Activated gamma-delta T cell (primary cell): ENCODE measurements at regions not wholly inside any gene's neighbourhood (a gene's known extent, or its start where the extent isn't known, plus 50 kb on each side); places are given as distances from the start of the nearest gene placed in this dataset.

Source experiments
- DNase-seq: peaks from one replicate; lab custom pipeline; 2025; lab: John Stamatoyannopoulos, UW

- no peak for DNase-seq
Measured at GRCh38 chr11:42179216-42179615, 719.8 kb upstream of the LRRC4C start.

GRCh38 chr11:42195289-42196013 lies 736.0 kb upstream of the LRRC4C start:
- no peak for DNase-seq

GRCh38 chr11:42200311-42200710 lies 740.9 kb upstream of the LRRC4C start:
- no peak for DNase-seq

GRCh38 chr11:42201603-42202148 lies 742.2 kb upstream of the LRRC4C start:
- no peak for DNase-seq

- no peak for DNase-seq
Measured at GRCh38 chr11:42205518-42205917, 746.1 kb upstream of the LRRC4C start.

- DNase-seq, result no peak
Measured at GRCh38 chr11:42225664-42226063, 766.2 kb upstream of the LRRC4C start.

GRCh38 chr11:42232673-42233072 lies 773.2 kb upstream of the LRRC4C start:
- no peak for DNase-seq

GRCh38 chr11:42234451-42234951 lies 775.0 kb upstream of the LRRC4C start:
- DNase-seq, result no peak

GRCh38 chr11:42237701-42238235 lies 778.3 kb upstream of the LRRC4C start:
- DNase-seq, result no peak

GRCh38 chr11:42239188-42239587 lies 779.7 kb upstream of the LRRC4C start:
- DNase-seq, result no peak

- DNase-seq, result no peak
Measured at GRCh38 chr11:42243385-42243784, 783.9 kb upstream of the LRRC4C start.

GRCh38 chr11:42244376-42244775 lies 784.9 kb upstream of the LRRC4C start:
- DNase-seq, result no peak

- DNase-seq, result no peak
Measured at GRCh38 chr11:42249401-42249800, 789.9 kb upstream of the LRRC4C start.

GRCh38 chr11:42249956-42250355 lies 790.5 kb upstream of the LRRC4C start:
- no peak for DNase-seq

- DNase-seq, result no peak
Measured at GRCh38 chr11:42251984-42252383, 792.5 kb upstream of the LRRC4C start.

- no peak for DNase-seq
Measured at GRCh38 chr11:42253156-42253555, 793.7 kb upstream of the LRRC4C start.

- no peak for DNase-seq
Measured at GRCh38 chr11:42255906-42256305, 796.5 kb upstream of the LRRC4C start.

- DNase-seq, result no peak
Measured at GRCh38 chr11:42257534-42257933, 798.1 kb upstream of the LRRC4C start.

GRCh38 chr11:42265072-42265471 lies 805.6 kb upstream of the LRRC4C start:
- DNase-seq, result no peak

- no peak for DNase-seq
Measured at GRCh38 chr11:42271306-42271705, 811.9 kb upstream of the LRRC4C start.

- DNase-seq, result no peak
Measured at GRCh38 chr11:42273977-42274376, 814.5 kb upstream of the LRRC4C start.

GRCh38 chr11:42296910-42297309 lies 837.5 kb upstream of the LRRC4C start:
- DNase-seq, result no peak

- DNase-seq, result no peak
Measured at GRCh38 chr11:42299780-42300179, 840.3 kb upstream of the LRRC4C start.
